Activated T-cell treated with anti-CD3 and anti-CD28 coated beads, Interleukin-2, amount 50 U/mL, for 72 hours (primary cell): ENCODE measurements at regions not wholly inside any gene's neighbourhood (a gene's known extent, or its start where the extent isn't known, plus 50 kb on each side); places are given as distances from the start of the nearest gene placed in this dataset.

ENCODE experiments used
- ATAC-seq, 2 donors: fragments of 150-1000 bp; cut with Tn5 transposase; replicated peaks in 1 of 2; 2 replicates each; pipeline ENCODE4 v1.10.0; 2021; ENCODE audit warnings: moderate library complexity in 2 of 2, mild to moderate bottlenecking in 1 of 2
- DNase-seq, 2 donors: peaks; one replicate each; pipeline ENCODE4 v3.0.0; 2021 to 2022; ENCODE audit warnings: mixed read lengths in 1 of 2
- H3K27ac Mint-ChIP-seq: one replicate; pipeline ENCODE4 v1.8.0; 2022; ENCODE audit warnings: mild to moderate bottlenecking, moderate library complexity, mixed read lengths
- H3K27me3 Mint-ChIP-seq: one replicate; pipeline ENCODE4 v1.8.0; 2022; ENCODE audit warnings: low read depth, mixed read lengths
- H3K36me3 Mint-ChIP-seq, 2 donors: one replicate each; pipeline ENCODE4 v1.8.0; 2022; ENCODE audit warnings: mixed read lengths in 2 of 2, mild to moderate bottlenecking in 1 of 2; ENCODE audit not compliant: insufficient read depth in 2 of 2
- H3K4me1 Mint-ChIP-seq: one replicate; pipeline ENCODE4 v1.8.0; 2022; ENCODE audit warnings: low read depth, mixed read lengths
- H3K4me3 Mint-ChIP-seq, 2 donors: one replicate each; pipeline ENCODE4 v1.8.0; 2022; ENCODE audit warnings: mild to moderate bottlenecking in 2 of 2, mixed read lengths in 2 of 2, moderate library complexity in 2 of 2
- H3K9me3 Mint-ChIP-seq, 2 donors: one replicate each; pipeline ENCODE4 v1.8.0; 2022; ENCODE audit warnings: mixed read lengths in 2 of 2

DNA sequence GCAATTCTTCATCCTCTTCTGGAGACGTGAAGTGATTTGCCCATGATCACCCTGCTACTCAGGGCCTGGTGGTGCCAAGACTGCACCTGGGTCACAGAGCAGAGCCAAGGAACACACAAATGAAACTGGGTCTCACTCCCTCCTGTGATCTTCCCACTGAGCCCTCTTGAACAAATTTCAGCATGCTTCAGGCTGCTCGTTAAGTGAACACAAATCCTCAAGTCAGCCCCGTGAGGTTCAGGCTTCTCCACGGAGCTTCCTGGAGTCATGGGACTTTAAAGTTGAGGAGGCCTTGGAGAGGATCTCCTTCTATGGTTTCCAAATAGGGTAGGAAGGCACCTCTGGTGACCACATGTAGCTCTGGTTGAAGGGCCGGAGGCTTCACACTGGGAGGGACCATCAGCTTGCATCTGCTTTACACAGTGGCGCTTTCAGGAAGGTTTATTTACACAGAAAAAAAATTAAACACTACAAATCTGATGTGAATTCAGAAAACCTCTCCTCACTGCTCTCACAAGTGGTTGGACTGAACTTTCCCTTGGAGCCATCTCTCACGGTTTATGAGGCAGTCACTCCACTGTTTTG lies 255.4 kb downstream of the LOXHD1 start:
- Mint-ChIP-seq H3K27me3 (no peaks in the 10 kb centered on the region), H3K4me3 (no peak overlapping the region), H3K27ac (no peak overlapping the region), H3K4me1 (no peaks in the 10 kb centered on the region), H3K9me3 (no peaks in the 10 kb centered on the region), H3K36me3 (no peaks in the 10 kb centered on the region)
- DNase-seq = no peak
- no peak for ATAC-seq

DNA sequence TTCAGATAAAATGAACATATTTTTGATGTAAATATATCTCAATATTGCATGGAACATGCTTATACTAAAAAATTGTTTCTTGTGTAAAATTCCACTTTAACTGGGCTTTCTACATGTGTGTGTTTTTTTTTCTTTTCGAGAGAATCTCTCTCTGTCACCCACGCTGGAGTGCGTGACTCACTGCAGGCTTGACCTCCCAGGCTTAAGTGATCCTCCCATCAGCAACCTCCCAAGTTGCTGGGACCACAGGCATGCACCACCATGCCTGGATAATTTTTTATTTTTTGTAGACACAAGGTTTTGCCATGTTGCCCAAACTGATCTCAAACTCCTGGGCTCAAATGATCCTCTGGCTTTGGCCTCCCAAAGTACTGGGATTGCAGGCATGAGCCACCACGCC lies 254.6 kb downstream of the LOXHD1 start:
- H3K36me3 Mint-ChIP-seq = no peaks in the 10 kb centered on the region
- no peak overlapping the region for H3K4me3 Mint-ChIP-seq
- no peaks in the 10 kb centered on the region for H3K27me3 Mint-ChIP-seq
- ATAC-seq (no peak), DNase-seq (no peak)
- peaks cover 3% of the 10 kb centered on the region for H3K4me1 Mint-ChIP-seq
- no peaks in the 10 kb centered on the region for H3K9me3 Mint-ChIP-seq
- H3K27ac Mint-ChIP-seq = no peak overlapping the region

GRCh38 chr18:46402945-46403344 lies 254.1 kb downstream of the LOXHD1 start:
- DNase-seq (no peak), ATAC-seq (no peak)
- H3K27ac Mint-ChIP-seq = no peak overlapping the region
- no peaks in the 10 kb centered on the region for H3K27me3 Mint-ChIP-seq
- H3K36me3 Mint-ChIP-seq = no peaks in the 10 kb centered on the region
- peaks cover 6% of the 10 kb centered on the region for H3K4me1 Mint-ChIP-seq
- H3K9me3 Mint-ChIP-seq = no peaks in the 10 kb centered on the region
- H3K4me3 Mint-ChIP-seq = no peak overlapping the region

GRCh38 chr18:46405832-46406538 lies 251.0 kb downstream of the LOXHD1 start:
- Mint-ChIP-seq H3K9me3 (no peaks in the 10 kb centered on the region), H3K27me3 (no peaks in the 10 kb centered on the region), H3K4me3 (no peak overlapping the region), H3K36me3 (no peaks in the 10 kb centered on the region), H3K4me1 (peaks cover 6% of the 10 kb centered on the region), H3K27ac (no peak overlapping the region)
- DNase-seq (no peak), ATAC-seq (peak in 1 of 2 donors; percentile 18)

DNA sequence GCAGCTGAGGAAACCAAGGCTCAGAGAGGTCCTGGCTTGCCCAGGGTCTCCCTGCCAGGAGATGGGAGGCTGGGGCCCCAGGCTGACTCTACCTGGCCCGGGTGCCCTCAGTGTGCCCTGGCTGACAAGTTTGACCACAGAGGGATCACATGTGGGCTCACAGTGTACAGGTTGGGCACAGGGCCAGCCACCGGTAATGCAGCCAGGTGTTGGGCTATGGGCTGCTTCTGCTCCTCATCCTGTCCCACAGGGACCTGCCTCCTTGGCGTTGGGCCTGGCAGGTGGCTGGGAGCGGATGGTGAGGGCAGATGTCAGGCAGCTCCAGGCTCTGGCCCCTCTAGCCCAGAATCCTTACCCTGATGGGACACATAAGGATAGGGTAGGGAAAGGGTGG lies 250.5 kb downstream of the LOXHD1 start:
- ATAC-seq (no peak), DNase-seq (no peak)
- Mint-ChIP-seq H3K36me3 (no peaks in the 10 kb centered on the region), H3K4me1 (peaks cover 6% of the 10 kb centered on the region), H3K27me3 (no peaks in the 10 kb centered on the region), H3K27ac (no peak overlapping the region), H3K9me3 (no peaks in the 10 kb centered on the region), H3K4me3 (no peak overlapping the region)

GRCh38 chr18:46407486-46408166 lies 249.4 kb downstream of the LOXHD1 start:
- Mint-ChIP-seq H3K4me1 (peaks cover 6% of the 10 kb centered on the region), H3K9me3 (no peaks in the 10 kb centered on the region), H3K27me3 (no peaks in the 10 kb centered on the region), H3K4me3 (no peak overlapping the region), H3K36me3 (no peaks in the 10 kb centered on the region), H3K27ac (no peak overlapping the region)
- ATAC-seq (no peak), DNase-seq (no peak)

DNA sequence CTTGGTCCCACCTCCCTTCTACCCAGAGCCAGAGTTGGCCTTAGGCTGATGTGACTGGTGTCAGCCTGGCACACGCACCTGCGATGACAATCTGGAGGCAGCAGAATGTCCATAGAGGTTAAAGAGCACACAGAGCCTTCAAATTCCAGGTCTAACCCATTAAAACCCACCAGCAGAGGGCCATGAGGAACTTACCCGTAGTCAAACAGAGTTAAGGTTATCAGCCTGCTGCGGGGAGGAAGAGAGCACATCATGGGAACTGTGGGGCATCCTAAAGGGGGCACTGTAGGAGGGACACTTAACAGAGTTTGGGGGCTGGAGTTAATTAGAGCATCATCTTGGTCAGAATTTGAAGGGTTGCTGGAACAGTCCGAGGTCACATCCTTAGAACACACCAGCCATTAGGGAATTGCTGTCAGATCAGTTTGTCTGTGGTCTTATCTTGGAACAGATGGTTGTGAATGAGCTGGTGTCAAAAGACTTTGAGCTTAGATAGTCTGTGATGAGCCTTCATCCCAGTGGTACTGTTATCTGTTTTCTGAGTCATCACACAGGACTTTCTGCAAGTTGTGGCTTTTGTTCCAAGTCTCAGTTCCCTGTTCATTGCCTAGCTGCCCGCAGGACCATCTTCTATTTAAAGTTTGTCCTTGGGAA lies 248.6 kb downstream of the LOXHD1 start:
- no peak overlapping the region for H3K27ac Mint-ChIP-seq
- no peaks in the 10 kb centered on the region for H3K9me3 Mint-ChIP-seq
- DNase-seq (no peak), ATAC-seq (no peak)
- H3K36me3 Mint-ChIP-seq = no peaks in the 10 kb centered on the region
- H3K4me3 Mint-ChIP-seq = no peak overlapping the region
- H3K4me1 Mint-ChIP-seq = peaks cover 6% of the 10 kb centered on the region
- no peaks in the 10 kb centered on the region for H3K27me3 Mint-ChIP-seq

DNA sequence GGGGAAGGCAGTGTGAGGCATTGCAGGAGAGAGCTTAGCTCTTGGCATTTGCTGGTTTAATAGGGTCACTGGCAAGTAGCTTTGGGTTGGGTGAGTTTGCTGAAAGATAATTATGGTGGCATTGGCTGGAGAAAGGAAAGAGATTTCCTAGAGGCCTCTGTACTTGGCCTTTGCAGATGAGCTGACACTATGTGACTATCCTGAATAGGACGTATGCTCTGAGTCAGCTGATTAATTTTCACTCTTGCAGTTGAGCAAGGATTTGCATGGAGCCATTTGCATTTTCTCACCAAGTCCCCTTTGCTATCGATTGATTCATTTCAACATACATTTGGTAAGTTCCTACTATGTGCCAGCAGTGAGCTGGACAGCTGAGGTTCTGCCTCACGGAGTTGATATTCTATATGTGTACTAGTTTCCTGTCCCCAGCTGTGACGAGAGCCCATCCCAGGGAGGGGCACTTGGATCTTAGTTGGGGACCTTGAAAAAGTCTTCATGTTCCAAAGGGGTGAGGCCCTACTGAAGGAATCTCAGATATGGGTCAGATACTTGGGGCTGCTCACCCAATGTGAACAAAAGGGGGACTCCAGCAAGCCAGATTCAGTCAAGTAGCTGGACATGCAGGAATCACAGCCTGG lies 245.7 kb downstream of the LOXHD1 start:
- H3K27me3 Mint-ChIP-seq = no peaks in the 10 kb centered on the region
- H3K4me1 Mint-ChIP-seq = peaks cover 6% of the 10 kb centered on the region
- no peak for ATAC-seq
- no peak overlapping the region for H3K4me3 Mint-ChIP-seq
- no peak overlapping the region for H3K27ac Mint-ChIP-seq
- H3K9me3 Mint-ChIP-seq = no peaks in the 10 kb centered on the region
- DNase-seq = no peak
- H3K36me3 Mint-ChIP-seq = no peaks in the 10 kb centered on the region

GRCh38 chr18:46411867-46412690 lies 244.9 kb downstream of the LOXHD1 start:
- H3K27ac Mint-ChIP-seq = no peak overlapping the region
- no peaks in the 10 kb centered on the region for H3K9me3 Mint-ChIP-seq
- H3K4me3 Mint-ChIP-seq = no peak overlapping the region
- no peaks in the 10 kb centered on the region for H3K36me3 Mint-ChIP-seq
- ATAC-seq (no peak), DNase-seq (no peak)
- no peaks in the 10 kb centered on the region for H3K27me3 Mint-ChIP-seq
- peaks cover 6% of the 10 kb centered on the region for H3K4me1 Mint-ChIP-seq

- Mint-ChIP-seq H3K9me3 (no peaks in the 10 kb centered on the region), H3K4me1 (no peaks in the 10 kb centered on the region), H3K4me3 (no peak overlapping the region), H3K27me3 (no peaks in the 10 kb centered on the region), H3K36me3 (no peaks in the 10 kb centered on the region), H3K27ac (no peak overlapping the region)
- ATAC-seq (no peak), DNase-seq (no peak)
Observed at GRCh38 chr18:46412916-46413315, 244.1 kb downstream of the LOXHD1 start.

DNA sequence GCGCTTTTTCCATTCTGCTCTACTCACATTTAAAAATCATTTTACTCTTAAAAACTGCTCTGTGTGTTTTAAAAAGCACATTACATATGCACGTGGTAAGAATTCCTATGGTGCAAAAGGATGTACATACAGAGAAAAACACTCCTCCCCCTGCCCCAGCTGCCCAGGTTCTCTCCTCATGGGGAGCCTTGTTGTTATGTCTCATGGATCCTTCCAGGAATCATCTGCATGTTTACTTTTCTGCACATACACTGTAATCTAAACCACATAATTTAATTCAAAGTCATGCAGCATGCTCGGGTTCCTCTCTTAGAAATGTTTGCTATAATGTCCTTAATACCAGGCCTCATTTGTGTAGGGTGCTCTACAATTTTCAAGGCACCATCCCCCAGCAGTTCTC lies 243.3 kb downstream of the LOXHD1 start:
- no peaks in the 10 kb centered on the region for H3K4me1 Mint-ChIP-seq
- DNase-seq = no peak
- no peaks in the 10 kb centered on the region for H3K36me3 Mint-ChIP-seq
- H3K4me3 Mint-ChIP-seq = no peak overlapping the region
- no peak for ATAC-seq
- H3K9me3 Mint-ChIP-seq = no peaks in the 10 kb centered on the region
- H3K27ac Mint-ChIP-seq = no peak overlapping the region
- no peaks in the 10 kb centered on the region for H3K27me3 Mint-ChIP-seq

- DNase-seq (no peak), ATAC-seq (no peak)
- H3K9me3 Mint-ChIP-seq = no peaks in the 10 kb centered on the region
- H3K36me3 Mint-ChIP-seq = no peaks in the 10 kb centered on the region
- H3K27ac Mint-ChIP-seq = no peak overlapping the region
- no peaks in the 10 kb centered on the region for H3K27me3 Mint-ChIP-seq
- H3K4me1 Mint-ChIP-seq = peaks cover 9% of the 10 kb centered on the region
- H3K4me3 Mint-ChIP-seq = no peak overlapping the region
Observed at GRCh38 chr18:46414863-46415262, 242.2 kb downstream of the LOXHD1 start.
